ENCODE measurements at regions not wholly inside any gene's neighbourhood (a gene's known extent, or its start where the extent isn't known, plus 50 kb on each side); places are given as distances from the start of the nearest gene placed in this dataset.

GRCh38 chr17:52388941-52389340 lies 230.4 kb upstream of the CA10 start:
- no peak overlapping the region for H3K27ac ChIP-seq
- TF ChIP-seq POLR2AphosphoS5 (IDR thresholded peaks at IDR 0.05; ENCODE audit: insufficient read depth in 1 of 2, low read depth in 1 of 2) (no peak), CTCF (IDR thresholded peaks at IDR 0.05) (no peak), POLR2A (IDR thresholded peaks at IDR 0.05) (no peak)
- H3K4me1 ChIP-seq = no peaks in the 10 kb centered on the region
- H3K27me3 ChIP-seq = no peaks in the 10 kb centered on the region
- DNase-seq (ENCODE audit: extremely low spot score in 2 of 2) = no peak
- no peaks in the 10 kb centered on the region for H3K36me3 ChIP-seq
- no peaks in the 10 kb centered on the region for H3K9me3 ChIP-seq
- intact Hi-C loops (cut with DNase I) = no loop called here
- H3K4me3 ChIP-seq = no peak overlapping the region

GRCh38 chr17:52384695-52385094 lies 226.2 kb upstream of the CA10 start:
- no peak for DNase-seq (ENCODE audit: extremely low spot score in 2 of 2)
- intact Hi-C loops (cut with DNase I) = no loop called here
- Histone ChIP-seq H3K27me3 (no peaks in the 10 kb centered on the region), H3K4me1 (no peaks in the 10 kb centered on the region), H3K4me3 (no peak overlapping the region), H3K36me3 (no peaks in the 10 kb centered on the region), H3K27ac (no peak overlapping the region), H3K9me3 (no peaks in the 10 kb centered on the region)
- TF ChIP-seq CTCF (IDR thresholded peaks at IDR 0.05) = no peak
- no peak for TF ChIP-seq POLR2A (IDR thresholded peaks at IDR 0.05)
- no peak for TF ChIP-seq POLR2AphosphoS5 (IDR thresholded peaks at IDR 0.05; ENCODE audit: insufficient read depth in 1 of 2, low read depth in 1 of 2)

- H3K4me3 ChIP-seq = no peak overlapping the region
- H3K9me3 ChIP-seq = no peaks in the 10 kb centered on the region
- H3K4me1 ChIP-seq = no peaks in the 10 kb centered on the region
- no peak overlapping the region for H3K27ac ChIP-seq
- H3K36me3 ChIP-seq = no peaks in the 10 kb centered on the region
- intact Hi-C loops (cut with DNase I) = no loop called here
- no peak for TF ChIP-seq POLR2AphosphoS5 (IDR thresholded peaks at IDR 0.05; ENCODE audit: insufficient read depth in 1 of 2, low read depth in 1 of 2)
- TF ChIP-seq POLR2A (IDR thresholded peaks at IDR 0.05) = no peak
- no peak for TF ChIP-seq CTCF (IDR thresholded peaks at IDR 0.05)
- no peaks in the 10 kb centered on the region for H3K27me3 ChIP-seq
- no peak for DNase-seq (ENCODE audit: extremely low spot score in 2 of 2)
Measured at GRCh38 chr17:52383493-52384100, 225.1 kb upstream of the CA10 start.

- no peaks in the 10 kb centered on the region for H3K4me1 ChIP-seq
- H3K4me3 ChIP-seq = no peak overlapping the region
- H3K27ac ChIP-seq = no peak overlapping the region
- TF ChIP-seq CTCF (IDR thresholded peaks at IDR 0.05) (no peak), POLR2AphosphoS5 (IDR thresholded peaks at IDR 0.05; ENCODE audit: insufficient read depth in 1 of 2, low read depth in 1 of 2) (no peak), POLR2A (IDR thresholded peaks at IDR 0.05) (no peak)
- no peaks in the 10 kb centered on the region for H3K27me3 ChIP-seq
- H3K9me3 ChIP-seq = no peaks in the 10 kb centered on the region
- no peak for DNase-seq (ENCODE audit: extremely low spot score in 2 of 2)
- intact Hi-C loops (cut with DNase I) = no loop called here
- no peaks in the 10 kb centered on the region for H3K36me3 ChIP-seq
Measured at GRCh38 chr17:52378860-52379259, 220.3 kb upstream of the CA10 start.

GRCh38 chr17:52376137-52376536 lies 217.6 kb upstream of the CA10 start:
- no peak for DNase-seq (ENCODE audit: extremely low spot score in 2 of 2)
- TF ChIP-seq POLR2AphosphoS5 (IDR thresholded peaks at IDR 0.05; ENCODE audit: insufficient read depth in 1 of 2, low read depth in 1 of 2) (no peak), POLR2A (IDR thresholded peaks at IDR 0.05) (no peak), CTCF (IDR thresholded peaks at IDR 0.05) (no peak)
- H3K4me3 ChIP-seq = no peak overlapping the region
- H3K9me3 ChIP-seq = no peaks in the 10 kb centered on the region
- H3K27ac ChIP-seq = no peak overlapping the region
- H3K4me1 ChIP-seq = no peaks in the 10 kb centered on the region
- no peaks in the 10 kb centered on the region for H3K36me3 ChIP-seq
- intact Hi-C loops (cut with DNase I) = no loop called here
- H3K27me3 ChIP-seq = no peaks in the 10 kb centered on the region

Measured in vagina (tissue), 2 donors.